DOHH2 (cell line): ENCODE measurements at regions not wholly inside any gene's neighbourhood (a gene's known extent, or its start where the extent isn't known, plus 50 kb on each side); places are given as distances from the start of the nearest gene placed in this dataset.

Experiments
- H3F3A ChIP-seq: fragments of 200-600 bp; sonication (generic), shearing (Covaris generic); 2 replicates; pipeline ENCODE4 v1.6.0; 2016; ENCODE audit warnings: antibody characterized with exemption, mild to moderate bottlenecking; ENCODE audit not compliant: control insufficient read depth, insufficient read depth
- H3K27ac ChIP-seq: fragments of 200-600 bp; sonication (generic); 2 replicates; pipeline ENCODE4 v1.5.1; 2014; ENCODE audit warnings: low read depth, mild to moderate bottlenecking, low read length, moderate library complexity
- H3K27me3 ChIP-seq: fragments of 200-600 bp; sonication (generic); 2 replicates; pipeline ENCODE4 v1.6.1; 2014; ENCODE audit warnings: mild to moderate bottlenecking, low read length, mixed read lengths; ENCODE audit not compliant: control insufficient read depth
- H3K36me3 ChIP-seq: fragments of 200-600 bp; sonication (generic); 2 replicates; pipeline ENCODE4 v1.6.1; 2014; ENCODE audit warnings: mild to moderate bottlenecking, low read length, moderate library complexity, mixed read lengths; ENCODE audit not compliant: control insufficient read depth
- H3K4me1 ChIP-seq: fragments of 200-600 bp; sonication (generic); 2 replicates; pipeline ENCODE4 v1.6.1; 2014; ENCODE audit warnings: mild to moderate bottlenecking, low read length, mixed read lengths; ENCODE audit not compliant: control insufficient read depth
- H3K4me2 ChIP-seq: fragments of 200-600 bp; sonication (generic); 2 replicates; pipeline ENCODE4 v1.6.0; 2014; ENCODE audit warnings: mild to moderate bottlenecking, low read length, moderate library complexity
- H3K4me3 ChIP-seq: fragments of 200-600 bp; sonication (generic); 2 replicates; pipeline ENCODE4 v1.5.1; 2014; ENCODE audit warnings: mild to moderate bottlenecking, low read length, mixed read lengths
- H3K79me2 ChIP-seq: fragments of 200-600 bp; sonication (generic); 2 replicates; pipeline ENCODE4 v1.6.1; 2014; ENCODE audit warnings: mild to moderate bottlenecking, low read length, mixed read lengths; ENCODE audit not compliant: control insufficient read depth
- H3K9me2 ChIP-seq: fragments of 200-600 bp; sonication (generic); replicated peaks from 2 replicates; pipeline ENCODE4 v1.6.1; 2014; ENCODE audit warnings: mild to moderate bottlenecking, low read length, mixed read lengths; ENCODE audit not compliant: control insufficient read depth
- H3K9me3 ChIP-seq: fragments of 200-600 bp; sonication (generic); 2 replicates; pipeline ENCODE4 v1.6.1; 2014; ENCODE audit warnings: antibody characterized with exemption, low read length, mixed read lengths; ENCODE audit not compliant: control insufficient read depth, insufficient read depth
- H4K20me1 ChIP-seq: fragments of 200-600 bp; sonication (generic); 2 replicates; pipeline ENCODE4 v1.6.0; 2014; ENCODE audit warnings: low read depth, mild to moderate bottlenecking, antibody characterized with exemption, low read length, moderate library complexity; ENCODE audit not compliant: control insufficient read depth, insufficient read depth
- EZH2phosphoT487 ChIP-seq: fragments of 200-600 bp; sonication (generic); IDR thresholded peaks from 2 replicates; pipeline ENCODE4 v1.6.1; 2017; ENCODE audit warnings: borderline replicate concordance, mild to moderate bottlenecking, antibody characterized with exemption, low read length, moderate library complexity, mixed read lengths
- TF ChIP-seq, protein P1 (sequence below): fragments of 200-600 bp; sonication (generic); IDR thresholded peaks from one replicate; pipeline ENCODE4 v1.5.1; 2014; ENCODE audit warnings: antibody characterized with exemption, mild to moderate bottlenecking, low read depth, low read length; ENCODE audit not compliant: poor library complexity, severe bottlenecking

DNA sequence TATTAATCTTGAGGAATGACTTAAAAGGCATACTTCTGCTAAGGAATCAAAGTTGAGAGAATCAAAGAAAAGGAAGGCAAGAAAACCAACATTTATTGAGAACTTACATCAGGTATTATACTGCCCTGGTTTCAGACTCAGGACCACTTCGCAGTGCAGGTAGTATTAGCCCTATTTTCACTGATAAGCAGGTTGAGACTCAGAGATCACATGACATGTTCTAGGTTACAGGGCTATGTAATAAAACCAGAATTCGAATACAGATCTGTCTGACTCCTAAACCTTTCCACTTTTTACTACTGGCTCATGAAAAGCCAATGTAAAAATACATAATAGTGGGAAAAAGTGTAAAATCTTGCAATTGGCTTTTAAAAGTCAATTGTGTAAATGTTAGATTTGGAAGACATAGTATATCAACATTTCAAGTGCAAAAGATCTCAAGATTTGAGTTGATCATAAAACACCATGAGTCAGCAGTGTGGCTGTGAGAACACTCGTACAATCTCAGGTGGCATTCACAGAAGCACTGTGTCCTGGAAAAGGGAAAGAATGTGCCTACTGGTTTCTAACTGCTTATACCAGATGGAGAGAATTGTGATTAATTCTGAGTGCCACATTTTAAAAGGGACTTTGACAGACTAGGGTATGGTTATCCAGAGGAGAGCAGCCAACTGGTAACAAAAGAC is 195.8 kb upstream of the MKLN1 start:
- H3K79me2 ChIP-seq = no peaks in the 10 kb centered on the region
- peaks cover 34% of the 10 kb centered on the region for H3K4me1 ChIP-seq
- H3K9me2 ChIP-seq = no peaks in the 10 kb centered on the region
- H3K9me3 ChIP-seq = no peaks in the 10 kb centered on the region
- no peaks in the 10 kb centered on the region for H4K20me1 ChIP-seq
- no peaks in the 10 kb centered on the region for H3K27me3 ChIP-seq
- H3K4me3 ChIP-seq = no peak overlapping the region
- H3K27ac ChIP-seq = no peak overlapping the region
- no peaks in the 10 kb centered on the region for H3K36me3 ChIP-seq
- H3F3A ChIP-seq = no peaks in the 10 kb centered on the region; the same call in none of the 2 replicates
- no peak overlapping the region for H3K4me2 ChIP-seq
- TF ChIP-seq, protein P1, sequence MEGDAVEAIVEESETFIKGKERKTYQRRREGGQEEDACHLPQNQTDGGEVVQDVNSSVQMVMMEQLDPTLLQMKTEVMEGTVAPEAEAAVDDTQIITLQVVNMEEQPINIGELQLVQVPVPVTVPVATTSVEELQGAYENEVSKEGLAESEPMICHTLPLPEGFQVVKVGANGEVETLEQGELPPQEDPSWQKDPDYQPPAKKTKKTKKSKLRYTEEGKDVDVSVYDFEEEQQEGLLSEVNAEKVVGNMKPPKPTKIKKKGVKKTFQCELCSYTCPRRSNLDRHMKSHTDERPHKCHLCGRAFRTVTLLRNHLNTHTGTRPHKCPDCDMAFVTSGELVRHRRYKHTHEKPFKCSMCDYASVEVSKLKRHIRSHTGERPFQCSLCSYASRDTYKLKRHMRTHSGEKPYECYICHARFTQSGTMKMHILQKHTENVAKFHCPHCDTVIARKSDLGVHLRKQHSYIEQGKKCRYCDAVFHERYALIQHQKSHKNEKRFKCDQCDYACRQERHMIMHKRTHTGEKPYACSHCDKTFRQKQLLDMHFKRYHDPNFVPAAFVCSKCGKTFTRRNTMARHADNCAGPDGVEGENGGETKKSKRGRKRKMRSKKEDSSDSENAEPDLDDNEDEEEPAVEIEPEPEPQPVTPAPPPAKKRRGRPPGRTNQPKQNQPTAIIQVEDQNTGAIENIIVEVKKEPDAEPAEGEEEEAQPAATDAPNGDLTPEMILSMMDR = no peak
- no peak for TF ChIP-seq EZH2phosphoT487

DNA sequence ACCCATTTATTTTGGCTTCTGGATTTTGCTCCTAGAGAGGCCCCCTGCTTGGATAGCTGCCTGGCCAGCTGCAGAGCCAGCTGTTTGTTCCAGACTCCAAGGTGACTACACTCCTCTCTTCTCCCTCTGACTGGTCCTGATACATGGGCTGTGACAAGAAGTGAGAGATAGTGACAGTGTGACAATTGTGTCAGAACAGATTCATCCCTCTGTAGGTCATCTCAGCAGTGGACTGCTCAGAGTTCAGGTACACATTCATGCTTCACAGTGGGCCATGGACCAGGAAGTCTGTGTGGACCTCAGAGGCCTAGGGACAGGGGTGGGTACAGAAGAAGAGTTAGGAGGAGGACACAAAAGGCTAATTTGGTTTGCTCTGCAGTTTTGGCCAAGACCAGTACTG is 188.2 kb upstream of the MKLN1 start:
- Histone ChIP-seq H3K4me3 (no peak overlapping the region), H3F3A (no peaks in the 10 kb centered on the region), H3K79me2 (no peaks in the 10 kb centered on the region), H3K4me2 (no peak overlapping the region), H3K9me3 (no peaks in the 10 kb centered on the region), H3K27ac (no peak overlapping the region), H3K4me1 (peaks cover 10% of the 10 kb centered on the region), H4K20me1 (no peaks in the 10 kb centered on the region), H3K36me3 (no peaks in the 10 kb centered on the region), H3K27me3 (no peaks in the 10 kb centered on the region), H3K9me2 (no peaks in the 10 kb centered on the region)
- TF ChIP-seq, protein P1 = no peak
- no peak for TF ChIP-seq EZH2phosphoT487

DNA sequence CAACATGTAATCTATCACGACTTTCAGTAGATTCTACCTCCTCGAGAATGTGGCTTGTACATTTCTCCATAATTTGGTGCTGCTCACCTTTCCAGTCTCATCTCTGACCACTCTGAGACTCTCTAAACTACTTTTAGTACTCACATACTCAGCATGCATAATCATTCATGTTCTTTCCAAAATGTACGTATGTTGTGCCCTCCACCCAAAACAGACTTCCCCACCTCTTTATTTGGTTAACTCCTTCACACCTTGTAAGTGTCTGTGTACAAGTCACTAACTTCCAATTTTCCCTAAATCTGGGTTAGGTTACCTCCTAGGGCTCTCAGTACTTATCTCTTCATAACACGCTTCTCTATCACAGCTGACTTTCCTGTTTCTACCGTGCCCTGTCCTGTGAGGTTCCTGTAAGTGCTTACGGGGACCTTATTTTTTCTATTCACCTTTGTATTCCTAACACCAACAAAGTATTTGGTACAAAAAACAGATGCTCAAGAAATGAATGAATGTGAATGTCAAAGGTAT is 186.2 kb upstream of the MKLN1 start:
- no peak overlapping the region for H3K4me2 ChIP-seq
- H3K79me2 ChIP-seq = no peaks in the 10 kb centered on the region
- no peak overlapping the region for H3K4me3 ChIP-seq
- H3K9me2 ChIP-seq = no peaks in the 10 kb centered on the region
- TF ChIP-seq EZH2phosphoT487 = no peak
- TF ChIP-seq, protein P1 = no peak
- no peaks in the 10 kb centered on the region for H3K36me3 ChIP-seq
- no peaks in the 10 kb centered on the region for H3K27me3 ChIP-seq
- no peaks in the 10 kb centered on the region for H4K20me1 ChIP-seq
- no peaks in the 10 kb centered on the region for H3K9me3 ChIP-seq
- H3K27ac ChIP-seq = no peak overlapping the region
- H3F3A ChIP-seq = no peaks in the 10 kb centered on the region
- peaks cover 12% of the 10 kb centered on the region for H3K4me1 ChIP-seq
